Glutamatergic neuron (in vitro differentiated cells): ENCODE measurements at regions not wholly inside any gene's neighbourhood (a gene's known extent, or its start where the extent isn't known, plus 50 kb on each side); places are given as distances from the start of the nearest gene placed in this dataset.

Source experiments
- DNase-seq: peaks from one replicate; pipeline ENCODE4 v3.0.0; 2022
- H3K27ac Mint-ChIP-seq: one replicate; pipeline ENCODE4 v1.8.0; 2020; ENCODE audit warnings: mild to moderate bottlenecking, mixed read lengths, inconsistent platforms; ENCODE audit not compliant: unreplicated experiment
- H3K27me3 Mint-ChIP-seq: one replicate; pipeline ENCODE4 v1.8.0; 2020; ENCODE audit warnings: mild to moderate bottlenecking, moderate library complexity, mixed read lengths, inconsistent platforms; ENCODE audit not compliant: unreplicated experiment
- H3K36me3 Mint-ChIP-seq: one replicate; pipeline ENCODE4 v1.8.0; 2020; ENCODE audit warnings: mild to moderate bottlenecking, mixed read lengths, inconsistent platforms; ENCODE audit not compliant: unreplicated experiment
- H3K4me1 Mint-ChIP-seq: one replicate; pipeline ENCODE4 v1.8.0; 2020; ENCODE audit warnings: mild to moderate bottlenecking, low read depth, mixed read lengths, inconsistent platforms; ENCODE audit not compliant: unreplicated experiment
- H3K4me3 Mint-ChIP-seq: one replicate; pipeline ENCODE4 v1.8.0; 2020; ENCODE audit warnings: mild to moderate bottlenecking, mixed read lengths, inconsistent platforms; ENCODE audit not compliant: unreplicated experiment
- H3K9me3 Mint-ChIP-seq: one replicate; pipeline ENCODE4 v1.8.0; 2020; ENCODE audit warnings: mild to moderate bottlenecking, moderate library complexity, mixed read lengths, inconsistent platforms; ENCODE audit not compliant: unreplicated experiment
- TF ChIP-seq, protein P1 (sequence below): fragments of 200-600 bp; sonication (generic); IDR thresholded peaks from one replicate; pipeline ENCODE4 v1.5.0; 2021; ENCODE audit not compliant: partially characterized antibody, unreplicated experiment

DNA sequence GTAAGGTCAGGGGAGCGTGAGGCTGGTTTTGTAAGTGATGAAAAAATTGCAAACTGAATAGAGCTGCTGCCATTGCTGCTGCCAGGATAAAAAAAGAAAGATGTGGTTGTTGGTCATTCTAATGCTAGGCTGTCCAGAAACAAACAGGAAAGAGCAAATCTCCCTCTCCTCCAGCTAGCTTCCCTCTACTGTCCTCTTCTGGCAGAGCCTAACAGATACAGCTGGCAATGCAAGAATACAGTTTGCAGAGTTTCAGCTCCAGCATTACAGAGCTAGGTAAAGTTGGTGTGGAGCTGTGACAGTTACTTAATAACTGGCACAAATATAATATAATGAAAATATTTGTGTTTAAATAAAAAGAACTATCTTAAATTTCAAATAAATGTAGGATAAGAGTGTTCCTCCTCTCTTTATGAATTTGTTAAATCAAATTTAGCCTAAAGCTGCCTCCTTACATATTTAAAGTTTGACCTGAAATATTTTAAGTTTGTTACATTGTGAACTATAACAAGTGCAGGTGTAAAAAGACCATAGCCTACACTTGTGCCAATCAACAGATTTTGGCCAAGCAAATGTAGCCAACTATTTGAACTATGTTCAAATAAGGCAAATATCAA lies 407.7 kb downstream of the SH2D4B start:
- no peaks in the 10 kb centered on the region for H3K27me3 Mint-ChIP-seq
- DNase-seq: no peak
- TF ChIP-seq, protein P1, sequence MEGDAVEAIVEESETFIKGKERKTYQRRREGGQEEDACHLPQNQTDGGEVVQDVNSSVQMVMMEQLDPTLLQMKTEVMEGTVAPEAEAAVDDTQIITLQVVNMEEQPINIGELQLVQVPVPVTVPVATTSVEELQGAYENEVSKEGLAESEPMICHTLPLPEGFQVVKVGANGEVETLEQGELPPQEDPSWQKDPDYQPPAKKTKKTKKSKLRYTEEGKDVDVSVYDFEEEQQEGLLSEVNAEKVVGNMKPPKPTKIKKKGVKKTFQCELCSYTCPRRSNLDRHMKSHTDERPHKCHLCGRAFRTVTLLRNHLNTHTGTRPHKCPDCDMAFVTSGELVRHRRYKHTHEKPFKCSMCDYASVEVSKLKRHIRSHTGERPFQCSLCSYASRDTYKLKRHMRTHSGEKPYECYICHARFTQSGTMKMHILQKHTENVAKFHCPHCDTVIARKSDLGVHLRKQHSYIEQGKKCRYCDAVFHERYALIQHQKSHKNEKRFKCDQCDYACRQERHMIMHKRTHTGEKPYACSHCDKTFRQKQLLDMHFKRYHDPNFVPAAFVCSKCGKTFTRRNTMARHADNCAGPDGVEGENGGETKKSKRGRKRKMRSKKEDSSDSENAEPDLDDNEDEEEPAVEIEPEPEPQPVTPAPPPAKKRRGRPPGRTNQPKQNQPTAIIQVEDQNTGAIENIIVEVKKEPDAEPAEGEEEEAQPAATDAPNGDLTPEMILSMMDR: peak; percentile 26
- no peak overlapping the region for H3K27ac Mint-ChIP-seq
- H3K36me3 Mint-ChIP-seq: no peaks in the 10 kb centered on the region
- H3K4me1 Mint-ChIP-seq: peaks cover 2% of the 10 kb centered on the region
- no peak overlapping the region for H3K4me3 Mint-ChIP-seq
- no peaks in the 10 kb centered on the region for H3K9me3 Mint-ChIP-seq

DNA sequence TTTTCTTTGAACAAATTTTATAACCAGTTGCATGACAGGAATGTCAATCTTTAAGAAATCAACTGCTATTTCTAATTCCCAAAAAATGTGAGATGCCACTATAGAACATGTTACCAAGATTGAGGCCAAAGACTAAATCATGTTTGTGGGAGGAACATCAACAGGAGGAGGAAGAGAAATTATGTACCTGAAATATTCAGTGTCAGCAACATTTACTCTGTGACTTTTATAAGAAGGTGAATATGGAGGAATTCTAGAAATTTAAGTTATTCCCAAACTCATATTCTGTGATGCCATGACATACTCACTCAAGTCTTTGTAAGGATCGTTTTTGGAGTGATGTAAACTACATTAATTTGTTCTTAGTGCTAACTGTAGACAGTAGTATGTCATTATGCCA lies 408.4 kb downstream of the SH2D4B start:
- no peak overlapping the region for H3K27ac Mint-ChIP-seq
- no peaks in the 10 kb centered on the region for H3K27me3 Mint-ChIP-seq
- no peak overlapping the region for H3K4me3 Mint-ChIP-seq
- TF ChIP-seq, protein P1: no peak
- H3K36me3 Mint-ChIP-seq: no peaks in the 10 kb centered on the region
- H3K4me1 Mint-ChIP-seq: peaks cover 2% of the 10 kb centered on the region
- DNase-seq: no peak
- no peaks in the 10 kb centered on the region for H3K9me3 Mint-ChIP-seq

DNA sequence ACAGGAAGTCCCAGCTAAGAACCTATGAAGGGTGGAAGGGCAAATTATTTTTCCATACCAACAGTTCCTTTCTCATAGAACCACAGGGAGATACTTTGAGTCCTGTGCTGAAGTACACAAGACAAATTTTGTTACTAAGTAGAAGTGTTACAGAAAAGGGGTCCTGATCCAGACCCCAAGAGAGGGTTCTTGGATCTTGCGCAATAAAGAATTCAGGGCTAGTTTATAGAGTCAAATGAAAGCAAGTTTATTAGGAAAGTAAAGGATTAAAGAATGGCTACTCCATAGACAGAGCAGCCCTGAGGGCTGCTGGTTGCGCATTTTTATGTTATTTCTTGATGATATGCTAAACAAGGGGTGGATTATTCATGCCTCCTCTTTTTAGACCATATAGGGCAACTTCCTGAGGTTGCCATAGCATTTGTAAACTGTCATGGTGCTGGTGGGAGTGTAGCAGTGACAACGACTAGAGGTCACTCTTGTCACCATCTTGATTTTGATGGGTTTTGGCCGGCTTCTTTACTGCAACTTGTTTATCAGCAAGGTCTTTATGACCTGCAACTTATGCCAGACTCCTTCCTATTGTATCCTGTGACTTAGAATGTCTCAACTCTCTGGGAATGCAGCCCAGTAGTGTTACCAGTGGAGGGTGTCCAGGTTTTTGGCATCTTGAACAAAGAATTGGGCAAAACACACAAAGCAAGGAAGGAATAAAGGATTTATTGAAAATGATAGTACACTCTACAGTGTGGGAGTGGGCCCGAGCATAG lies 409.4 kb downstream of the SH2D4B start:
- H3K4me3 Mint-ChIP-seq: no peak overlapping the region
- no peaks in the 10 kb centered on the region for H3K36me3 Mint-ChIP-seq
- no peak overlapping the region for H3K27ac Mint-ChIP-seq
- DNase-seq: no peak
- H3K4me1 Mint-ChIP-seq: peaks cover 2% of the 10 kb centered on the region
- TF ChIP-seq, protein P1: no peak
- no peaks in the 10 kb centered on the region for H3K9me3 Mint-ChIP-seq
- H3K27me3 Mint-ChIP-seq: no peaks in the 10 kb centered on the region

DNA sequence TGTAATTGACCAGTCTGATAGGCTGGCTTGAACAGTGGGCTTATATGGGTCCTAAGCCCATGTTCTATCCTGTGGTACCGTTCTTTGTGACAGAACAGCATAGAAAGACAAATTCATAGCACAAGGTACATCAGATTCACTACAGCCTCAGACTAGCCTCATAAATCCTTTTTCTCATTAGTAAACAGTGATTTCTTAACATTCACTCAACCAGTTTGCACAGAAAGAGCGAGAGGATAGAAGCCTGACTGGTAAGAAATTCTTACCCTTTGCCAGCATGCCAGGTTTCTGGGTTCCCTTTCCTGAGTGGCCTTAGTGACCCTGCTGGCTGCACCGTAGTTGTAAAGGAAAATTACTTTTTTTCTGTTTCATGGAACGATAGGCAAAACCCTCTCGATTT lies 412.1 kb downstream of the SH2D4B start:
- H3K4me1 Mint-ChIP-seq: no peaks in the 10 kb centered on the region
- TF ChIP-seq, protein P1: no peak
- no peaks in the 10 kb centered on the region for H3K9me3 Mint-ChIP-seq
- no peak for DNase-seq
- H3K36me3 Mint-ChIP-seq: no peaks in the 10 kb centered on the region
- no peak overlapping the region for H3K4me3 Mint-ChIP-seq
- no peak overlapping the region for H3K27ac Mint-ChIP-seq
- H3K27me3 Mint-ChIP-seq: no peaks in the 10 kb centered on the region

DNA sequence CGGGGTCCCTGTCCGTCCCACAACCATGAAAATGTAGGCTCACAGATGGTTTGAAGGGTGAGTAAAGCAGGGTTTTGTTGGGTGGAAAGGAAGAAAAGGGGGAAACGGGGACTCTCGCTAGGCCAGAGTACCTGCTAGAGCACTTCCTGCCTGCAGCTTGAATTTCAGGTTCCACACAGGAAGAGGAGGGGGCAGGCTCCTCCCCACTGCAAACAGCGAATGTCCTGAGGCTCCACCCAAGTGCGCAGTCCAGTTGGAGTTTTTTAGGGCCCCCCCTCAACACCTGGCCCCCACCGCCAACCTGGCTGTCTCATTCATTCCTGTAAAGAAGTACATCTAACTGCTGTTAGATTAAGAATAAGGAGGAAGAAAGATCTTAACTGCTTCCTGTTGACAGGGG lies 414.7 kb downstream of the SH2D4B start:
- Mint-ChIP-seq H3K27ac (no peak overlapping the region), H3K27me3 (no peaks in the 10 kb centered on the region), H3K4me1 (no peaks in the 10 kb centered on the region), H3K4me3 (no peak overlapping the region), H3K36me3 (no peaks in the 10 kb centered on the region), H3K9me3 (no peaks in the 10 kb centered on the region)
- DNase-seq: no peak
- TF ChIP-seq, protein P1: no peak
